ENCODE measurements at regions not wholly inside any gene's neighbourhood (a gene's known extent, or its start where the extent isn't known, plus 50 kb on each side); places are given as distances from the start of the nearest gene placed in this dataset.

DNA sequence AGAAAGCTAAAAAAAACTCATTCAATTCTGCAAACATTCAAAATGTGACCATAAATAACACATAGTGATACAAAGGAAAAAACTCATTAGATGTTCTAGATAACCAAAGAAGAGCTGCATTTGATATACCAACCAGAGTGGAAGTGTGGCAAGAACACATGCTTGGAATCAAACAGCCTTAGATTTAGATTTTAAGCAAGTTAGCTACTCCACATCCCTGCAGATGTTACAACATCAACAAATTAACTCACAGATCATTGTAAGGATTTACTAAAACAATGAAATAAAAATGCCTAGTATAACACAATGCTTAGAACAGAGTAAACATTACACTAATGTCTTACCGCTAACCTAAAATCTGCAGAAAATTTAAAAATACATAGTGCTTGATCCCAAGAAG lies 114.0 kb upstream of the AKIP1 start:
- TF ChIP-seq, protein P1, sequence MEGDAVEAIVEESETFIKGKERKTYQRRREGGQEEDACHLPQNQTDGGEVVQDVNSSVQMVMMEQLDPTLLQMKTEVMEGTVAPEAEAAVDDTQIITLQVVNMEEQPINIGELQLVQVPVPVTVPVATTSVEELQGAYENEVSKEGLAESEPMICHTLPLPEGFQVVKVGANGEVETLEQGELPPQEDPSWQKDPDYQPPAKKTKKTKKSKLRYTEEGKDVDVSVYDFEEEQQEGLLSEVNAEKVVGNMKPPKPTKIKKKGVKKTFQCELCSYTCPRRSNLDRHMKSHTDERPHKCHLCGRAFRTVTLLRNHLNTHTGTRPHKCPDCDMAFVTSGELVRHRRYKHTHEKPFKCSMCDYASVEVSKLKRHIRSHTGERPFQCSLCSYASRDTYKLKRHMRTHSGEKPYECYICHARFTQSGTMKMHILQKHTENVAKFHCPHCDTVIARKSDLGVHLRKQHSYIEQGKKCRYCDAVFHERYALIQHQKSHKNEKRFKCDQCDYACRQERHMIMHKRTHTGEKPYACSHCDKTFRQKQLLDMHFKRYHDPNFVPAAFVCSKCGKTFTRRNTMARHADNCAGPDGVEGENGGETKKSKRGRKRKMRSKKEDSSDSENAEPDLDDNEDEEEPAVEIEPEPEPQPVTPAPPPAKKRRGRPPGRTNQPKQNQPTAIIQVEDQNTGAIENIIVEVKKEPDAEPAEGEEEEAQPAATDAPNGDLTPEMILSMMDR (IDR thresholded peaks at IDR 0.05), result no peak
- no peak for TF ChIP-seq ZFX (IDR thresholded peaks at IDR 0.05; ENCODE audit: borderline replicate concordance)

All from 22Rv1 (cell line).